NAMALWA (cell line): ENCODE measurements at regions not wholly inside any gene's neighbourhood (a gene's known extent, or its start where the extent isn't known, plus 50 kb on each side); places are given as distances from the start of the nearest gene placed in this dataset.

Experiments
- DNase-seq: peaks from one replicate; pipeline ENCODE4 v3.0.0-alpha.2; 2015; ENCODE audit warnings: low spot score

DNA sequence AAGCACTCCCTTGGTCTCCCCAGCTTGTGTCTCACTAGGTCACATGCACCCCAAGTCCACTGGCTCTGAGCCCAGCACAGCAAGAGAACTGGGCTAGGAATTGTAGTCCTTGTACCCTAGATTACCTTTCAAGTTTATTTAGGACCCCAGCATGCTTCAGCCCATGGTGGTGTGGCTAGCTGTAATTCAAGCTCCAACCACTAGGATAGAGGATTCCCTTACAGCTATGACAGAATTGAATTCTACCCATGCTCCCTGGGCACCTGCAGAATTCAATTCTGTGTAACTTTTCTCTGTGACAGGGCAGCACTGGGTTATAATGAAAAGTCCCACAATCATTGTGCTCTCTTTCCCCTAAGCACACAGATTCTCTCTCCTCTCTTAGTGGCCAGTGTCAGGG is 253.8 kb upstream of the DMD start:
- DNase-seq, result peak; percentile 6

DNA sequence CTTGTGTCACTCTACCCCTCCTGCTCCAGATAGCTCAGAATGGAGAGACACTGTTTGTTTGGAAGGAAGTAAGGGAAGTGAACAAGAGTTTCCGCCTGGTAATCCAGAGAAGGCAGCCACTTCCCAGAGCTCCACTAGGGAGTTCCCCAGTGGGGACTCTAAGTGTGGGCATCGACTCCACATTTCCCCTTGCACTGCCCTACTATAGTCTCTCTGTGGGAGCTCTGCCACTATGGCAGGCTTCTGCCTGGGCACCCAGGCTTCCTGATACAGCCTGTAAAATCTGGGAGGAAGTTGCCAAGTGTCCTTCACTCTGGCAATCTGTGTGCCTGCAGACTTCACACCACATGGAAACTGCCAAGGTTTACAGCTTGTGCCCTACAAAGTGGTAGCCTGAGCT is 245.8 kb upstream of the DMD start:
- no peak for DNase-seq

DNA sequence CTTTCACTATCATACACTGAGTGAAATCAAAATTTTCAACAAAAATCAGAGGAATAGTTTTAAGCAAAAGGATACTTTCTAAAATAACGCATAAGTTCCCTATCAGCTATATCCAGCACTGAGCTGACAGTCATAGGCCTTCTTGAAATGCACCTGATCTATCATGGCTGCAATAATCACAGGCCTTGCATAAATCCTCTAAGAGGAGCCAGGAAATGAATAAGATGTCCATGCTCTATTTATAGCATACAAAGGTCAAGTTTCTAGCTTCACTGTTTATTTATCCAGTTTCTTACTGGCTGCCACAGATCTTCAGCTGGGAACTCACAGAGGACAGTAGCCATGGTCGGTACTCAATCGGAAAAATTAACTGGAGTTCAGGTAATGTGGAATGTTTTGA is 235.9 kb upstream of the DMD start:
- DNase-seq, result no peak

DNA sequence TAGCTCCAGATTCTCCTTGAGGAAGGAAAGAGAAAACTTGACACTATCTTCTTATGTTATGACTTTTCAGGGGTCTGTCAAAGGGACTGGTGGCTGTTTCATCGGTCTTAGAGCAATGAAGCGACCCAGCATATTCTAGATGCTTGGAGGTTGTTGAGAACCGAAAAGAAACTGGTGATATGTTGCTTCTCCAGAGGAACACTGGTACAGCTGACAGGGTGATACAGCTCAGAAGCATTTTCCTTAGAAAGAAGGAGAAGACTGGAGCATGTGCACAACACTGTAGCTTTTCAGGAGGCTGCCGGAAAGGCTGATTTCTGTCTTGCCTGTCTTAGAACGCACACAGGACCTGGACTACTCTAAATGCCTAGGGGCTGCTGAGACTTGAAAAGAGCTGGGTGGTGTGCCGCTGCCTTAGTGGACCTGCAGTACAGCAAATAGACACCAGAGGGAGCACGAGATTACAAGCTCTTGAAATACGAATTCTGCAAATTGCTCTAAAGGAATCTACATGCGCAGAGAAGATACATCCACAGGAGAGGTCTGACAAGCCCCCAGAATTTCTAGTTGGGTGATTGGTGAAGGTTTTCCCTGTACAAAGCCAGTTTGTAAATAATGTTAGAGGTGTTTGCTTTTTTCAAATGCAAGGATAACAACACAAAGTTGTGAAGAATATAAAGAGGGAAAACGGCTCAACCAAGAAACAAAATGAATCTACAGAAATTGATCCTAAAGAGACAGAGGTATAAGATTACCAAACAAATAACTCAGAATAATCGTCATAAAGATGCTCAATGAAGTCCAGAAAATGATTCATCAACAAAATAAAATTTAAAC is 223.1 kb upstream of the DMD start:
- peak; percentile 66 for DNase-seq

DNA sequence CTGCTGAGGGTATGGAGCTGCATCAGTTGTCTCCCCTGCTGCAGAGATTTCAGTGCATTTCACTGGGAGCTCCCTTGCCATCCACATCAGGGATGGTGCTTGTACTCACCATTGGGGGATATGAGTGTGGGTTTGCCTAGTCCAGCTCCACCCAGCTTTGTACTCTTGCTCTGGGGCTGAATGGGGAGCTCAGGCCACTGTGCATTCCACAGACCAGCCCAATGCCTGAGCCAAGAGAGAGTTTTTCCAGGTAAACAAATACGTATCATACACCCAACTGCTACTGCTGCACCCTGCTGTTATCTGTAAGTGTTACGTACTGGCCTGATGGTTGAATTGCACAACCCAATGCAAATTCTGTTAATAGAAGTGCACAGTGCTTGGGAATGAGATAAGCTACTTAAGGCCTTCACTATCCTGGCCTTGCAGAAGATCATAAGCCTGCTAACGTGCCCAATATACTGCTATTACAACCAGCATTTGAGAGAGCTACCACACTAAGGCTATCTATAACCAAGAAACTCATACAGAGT is 205.0 kb upstream of the DMD start:
- DNase-seq, result no peak

DNA sequence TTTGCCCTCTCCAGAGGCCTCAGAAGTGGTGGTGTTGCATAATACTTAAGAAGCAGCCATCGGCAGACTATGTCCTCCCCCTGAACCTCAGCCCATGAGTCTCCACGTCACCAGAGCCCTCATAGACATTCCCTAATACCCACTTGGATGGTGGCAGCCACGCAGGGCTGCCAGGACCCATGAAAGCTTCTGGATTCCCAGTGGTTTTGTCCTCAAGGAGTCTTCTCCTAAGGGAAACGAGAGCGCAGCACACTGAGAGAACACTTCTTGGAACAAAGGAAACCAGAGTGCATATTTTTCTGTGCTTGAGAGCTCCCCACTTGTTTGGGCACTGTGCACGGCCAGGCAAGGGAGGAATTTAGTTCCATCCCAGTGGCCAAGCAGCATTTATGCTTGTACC is 204.1 kb upstream of the DMD start:
- no peak for DNase-seq

DNA sequence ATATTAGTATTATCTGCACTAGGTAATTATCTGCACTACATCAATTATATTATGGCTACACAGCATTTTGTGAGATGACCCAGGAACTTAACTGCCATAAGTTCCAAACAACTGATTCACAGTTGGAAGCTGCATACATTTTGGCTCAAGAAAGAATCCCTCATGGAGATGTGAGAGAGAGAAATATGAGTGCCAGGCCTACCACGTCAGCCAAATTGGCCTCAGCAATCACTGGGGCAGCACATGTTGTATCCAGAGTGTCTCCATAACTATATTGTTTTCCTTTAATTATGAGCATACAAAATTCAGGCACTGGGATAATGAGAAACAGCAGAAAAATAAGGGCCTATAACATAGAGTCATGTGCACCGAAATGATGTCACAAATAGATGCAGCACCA is 174.2 kb upstream of the DMD start:
- no peak for DNase-seq

DNA sequence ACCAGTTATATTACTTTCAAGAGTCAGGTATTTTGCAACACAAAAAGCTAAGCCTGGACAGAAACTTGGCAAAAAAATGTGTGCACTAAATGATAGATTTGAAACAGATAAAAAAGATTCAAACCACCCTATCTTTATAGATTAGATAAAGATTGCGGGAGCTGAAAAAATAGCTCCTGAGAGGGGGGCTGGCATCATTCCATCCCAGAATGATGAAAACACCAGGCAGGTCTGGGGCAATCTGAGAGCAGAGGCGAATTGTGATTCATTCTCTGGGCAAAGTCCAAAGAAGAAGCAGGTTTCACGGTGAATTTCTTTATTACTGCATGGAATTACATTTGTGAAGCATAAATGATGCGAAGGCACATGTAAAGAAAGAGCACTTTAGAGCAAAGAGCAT is 168.5 kb upstream of the DMD start:
- no peak for DNase-seq

DNA sequence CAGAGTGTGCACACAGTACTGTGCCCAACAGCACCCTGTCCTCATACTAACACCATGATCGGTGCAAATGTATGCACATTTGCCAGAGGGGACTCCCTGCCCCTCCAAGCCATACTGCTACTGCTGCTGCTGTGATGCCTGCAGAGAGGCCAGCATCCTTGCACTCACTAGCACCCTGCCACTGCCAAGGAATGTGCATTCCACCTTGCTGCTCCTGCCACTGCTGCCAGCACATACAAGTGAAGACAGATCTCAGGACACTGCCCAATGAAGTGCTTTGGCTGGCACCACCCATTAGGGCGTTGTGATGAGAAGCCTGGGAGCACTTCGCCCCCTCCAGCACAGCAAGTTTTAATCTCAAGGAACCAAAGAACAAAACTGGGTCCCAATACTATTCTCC is 146.3 kb upstream of the DMD start:
- DNase-seq, result no peak

DNA sequence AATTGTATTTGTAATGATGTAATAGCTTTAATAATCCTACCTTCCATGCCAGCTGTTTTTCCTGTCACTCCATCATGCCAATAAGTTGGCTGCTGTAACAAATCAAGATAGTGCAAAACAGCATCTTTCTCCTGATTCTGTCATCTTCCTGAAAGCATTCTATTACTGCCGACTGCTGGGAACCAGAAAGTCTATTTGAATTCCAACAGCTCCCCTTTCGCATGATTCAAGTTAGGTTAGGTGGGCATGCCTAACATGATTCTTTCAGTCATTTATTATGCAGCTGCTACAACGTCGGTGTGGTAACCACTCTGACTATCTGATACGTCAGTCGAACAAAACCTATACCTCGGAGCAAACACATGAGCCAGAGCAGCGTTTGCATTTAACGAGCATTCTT is 127.9 kb upstream of the DMD start:
- DNase-seq, result no peak

DNA sequence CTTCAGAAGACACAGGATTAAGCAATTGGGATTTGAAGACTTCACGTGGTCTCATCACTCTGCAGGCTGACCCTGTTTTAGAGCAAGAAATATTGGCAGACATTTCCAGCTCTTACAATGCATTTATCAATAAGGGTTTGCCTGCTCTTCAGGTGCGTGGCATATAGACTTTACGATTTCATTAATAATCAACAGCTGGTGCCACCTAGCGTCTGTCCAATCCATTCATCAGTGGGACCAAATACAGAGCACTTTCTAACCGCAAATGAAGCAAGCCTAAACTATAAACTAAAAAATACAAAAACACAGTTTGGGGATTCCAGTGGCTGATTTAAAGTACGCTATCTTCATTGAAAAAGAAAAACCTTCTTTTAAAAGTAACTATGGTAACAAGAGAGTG is 125.4 kb upstream of the DMD start:
- DNase-seq, result peak; percentile 58

DNA sequence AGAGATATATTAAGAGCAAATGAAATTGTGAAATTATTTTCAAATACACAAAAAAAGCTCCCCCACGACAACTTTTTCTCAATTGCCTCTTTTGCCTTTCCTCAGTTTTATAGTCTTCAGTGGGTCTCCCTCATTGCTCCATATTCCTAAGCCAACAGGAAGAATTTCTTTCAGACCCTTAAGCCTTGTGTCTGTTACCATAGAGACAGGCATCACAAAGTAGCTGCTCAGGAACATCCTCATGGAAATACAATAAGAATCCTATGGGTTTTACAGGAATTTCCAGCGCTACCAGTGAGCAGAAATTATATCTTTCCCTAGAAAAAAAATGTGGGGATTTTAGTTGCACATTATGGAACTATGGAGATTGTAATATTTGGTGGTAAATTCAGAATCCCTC is 121.9 kb upstream of the DMD start:
- DNase-seq, result no peak

DNA sequence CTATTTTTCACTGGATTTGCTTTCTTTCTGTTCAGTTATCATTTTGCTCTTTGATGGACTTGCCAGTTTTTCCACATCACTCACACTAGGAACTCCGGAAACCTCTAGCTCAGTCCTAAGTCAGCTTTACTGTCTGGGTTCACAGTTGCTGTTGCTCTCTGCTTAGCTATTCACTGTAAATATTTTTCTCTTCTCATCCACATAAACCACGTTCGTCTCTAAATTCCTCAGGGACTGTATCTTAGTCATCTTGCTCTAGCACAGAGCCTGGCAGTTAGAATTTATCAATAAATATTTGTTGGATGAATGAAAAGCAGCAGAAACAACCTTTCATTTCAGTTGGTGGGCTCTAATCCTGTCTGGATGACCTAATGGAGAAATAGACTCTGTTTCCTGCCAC is 119.4 kb upstream of the DMD start:
- DNase-seq, result no peak

DNA sequence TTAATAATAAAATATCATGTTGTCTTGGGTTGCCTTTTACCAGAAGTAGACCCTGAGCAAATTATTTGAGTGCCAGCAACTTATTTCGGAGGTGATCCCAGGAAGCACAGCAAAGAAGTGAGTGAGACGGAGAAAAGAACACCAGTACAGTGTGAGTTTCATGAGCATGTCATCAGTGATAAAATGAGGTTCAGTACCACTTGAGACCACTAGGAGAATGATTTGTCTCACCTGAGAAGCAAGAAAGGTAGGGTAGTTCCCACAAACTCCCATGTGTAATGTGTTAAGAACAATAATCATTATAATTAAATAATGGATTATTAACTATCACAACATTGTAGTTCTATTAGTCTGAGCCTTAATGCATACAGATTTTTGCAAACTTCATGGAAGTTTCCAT is 112.8 kb upstream of the DMD start:
- peak; percentile 5 for DNase-seq

DNA sequence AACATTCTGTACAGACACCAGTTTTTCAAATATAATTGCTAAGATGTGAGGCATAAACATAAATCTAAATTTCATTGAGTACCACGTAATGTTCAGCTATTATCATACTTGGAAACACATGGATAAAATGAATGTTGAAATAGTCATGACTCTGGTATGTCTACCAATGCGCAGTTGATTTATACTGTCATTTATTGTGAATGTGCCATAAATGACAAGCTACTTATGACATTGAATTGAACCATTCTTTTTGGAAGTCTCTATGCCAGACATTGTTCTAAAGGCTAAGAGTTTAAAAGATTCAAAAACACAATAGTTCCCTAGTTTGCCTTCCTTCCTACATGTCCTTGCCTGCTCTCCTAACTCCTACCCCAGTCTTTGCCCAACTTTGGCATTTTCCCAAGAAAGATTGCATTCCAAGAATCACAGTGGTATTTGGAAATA is 96.6 kb upstream of the DMD start:
- no peak for DNase-seq

DNA sequence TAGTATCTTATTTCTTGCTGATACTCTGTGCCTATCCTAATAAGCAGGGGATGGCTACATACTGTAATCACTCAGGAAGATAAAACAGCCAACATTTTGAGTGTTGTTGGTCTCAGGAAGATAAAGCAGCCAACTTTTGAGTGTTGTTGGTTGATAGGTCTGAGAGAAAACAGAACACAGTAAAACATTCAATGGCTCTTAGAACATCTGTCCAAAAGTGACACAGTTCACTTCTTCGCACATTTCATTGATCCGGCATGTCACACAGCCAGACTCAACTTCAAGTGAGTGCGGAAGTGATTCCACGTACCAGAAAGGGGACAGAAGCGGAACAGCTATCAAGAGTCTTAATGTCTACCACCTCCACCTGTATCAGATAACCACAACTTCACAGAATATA is 87.3 kb upstream of the DMD start:
- no peak for DNase-seq

DNA sequence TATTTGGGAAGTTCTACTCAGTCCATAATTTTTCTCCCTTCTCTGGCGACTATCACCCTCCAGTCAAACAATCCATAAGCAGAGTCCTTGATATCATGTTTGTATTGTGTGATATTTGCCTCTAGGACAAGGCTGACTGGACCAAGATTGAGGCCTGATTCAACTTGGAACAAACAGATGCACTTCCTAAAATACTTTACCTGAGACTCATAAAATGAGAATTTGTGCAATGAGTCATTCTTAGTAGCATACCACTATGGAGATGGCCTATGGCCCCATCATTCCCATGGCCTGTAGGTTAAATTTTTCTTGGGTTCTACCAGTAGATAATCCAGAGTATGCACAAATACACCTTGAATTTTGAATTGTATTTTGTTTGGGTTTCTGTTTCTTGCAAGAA is 74.2 kb upstream of the DMD start:
- DNase-seq, result no peak

DNA sequence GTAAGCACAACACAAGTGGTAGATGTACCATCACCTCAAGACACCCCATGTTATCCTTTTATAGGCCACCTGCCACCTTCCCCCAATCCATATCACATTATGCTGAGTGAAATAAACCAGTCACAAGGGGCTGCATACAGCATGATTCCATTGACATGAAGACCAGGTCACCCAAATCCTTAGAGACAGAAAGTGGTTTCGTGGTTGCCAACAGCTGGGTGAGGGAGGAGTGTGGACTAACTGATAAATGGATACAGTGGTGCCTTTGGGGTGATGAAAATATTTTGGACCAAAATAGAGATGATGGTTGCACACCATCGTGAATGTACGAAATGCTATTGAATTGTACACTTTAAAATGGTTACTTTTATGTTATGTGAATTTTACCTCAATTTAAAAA is 65.7 kb upstream of the DMD start:
- DNase-seq, result no peak

DNA sequence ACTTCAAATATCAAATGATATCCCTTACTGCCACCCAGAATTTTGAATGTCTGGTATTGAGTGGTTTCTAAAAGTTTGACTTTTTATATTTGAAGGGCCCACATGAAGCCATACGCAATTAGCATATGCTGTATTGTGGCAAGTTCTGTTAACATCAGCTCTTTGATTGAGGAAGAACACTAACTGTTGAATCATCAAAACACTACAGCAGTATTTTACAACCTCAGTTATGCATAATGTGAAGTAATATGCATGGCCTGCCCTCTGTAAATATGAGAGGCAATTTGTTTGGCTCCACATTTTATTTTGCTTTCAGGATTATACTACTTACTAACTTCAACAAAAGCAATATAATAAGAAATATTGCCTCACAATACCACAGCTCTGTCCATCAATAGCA is 62.2 kb upstream of the DMD start:
- DNase-seq, result no peak

DNA sequence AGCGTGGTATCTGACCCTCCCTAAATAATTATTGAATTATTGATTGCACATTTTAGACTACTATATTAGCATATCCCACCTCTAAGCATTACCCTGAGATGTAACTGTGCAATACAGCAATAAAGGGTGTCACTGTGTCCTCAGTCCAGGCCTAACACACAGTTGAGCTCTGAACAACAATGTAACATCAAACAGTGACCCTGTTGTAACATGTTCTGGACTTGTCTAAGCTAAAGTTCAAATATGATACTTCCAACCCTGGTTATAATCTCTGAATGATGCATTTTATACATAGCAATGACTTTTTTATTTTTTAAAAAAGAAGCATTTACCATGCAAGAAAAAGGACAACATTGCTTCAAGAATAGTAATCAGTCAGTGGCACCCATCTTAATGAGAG is 61.6 kb upstream of the DMD start:
- DNase-seq, result no peak
